ENCODE measurements at regions not wholly inside any gene's neighbourhood (a gene's known extent, or its start where the extent isn't known, plus 50 kb on each side); places are given as distances from the start of the nearest gene placed in this dataset.
"Not testable (repeated sequence)": the region's sequence is repeated elsewhere in the genome, so short reads cannot be mapped to it uniquely, and the experiment has no call there.

DNA sequence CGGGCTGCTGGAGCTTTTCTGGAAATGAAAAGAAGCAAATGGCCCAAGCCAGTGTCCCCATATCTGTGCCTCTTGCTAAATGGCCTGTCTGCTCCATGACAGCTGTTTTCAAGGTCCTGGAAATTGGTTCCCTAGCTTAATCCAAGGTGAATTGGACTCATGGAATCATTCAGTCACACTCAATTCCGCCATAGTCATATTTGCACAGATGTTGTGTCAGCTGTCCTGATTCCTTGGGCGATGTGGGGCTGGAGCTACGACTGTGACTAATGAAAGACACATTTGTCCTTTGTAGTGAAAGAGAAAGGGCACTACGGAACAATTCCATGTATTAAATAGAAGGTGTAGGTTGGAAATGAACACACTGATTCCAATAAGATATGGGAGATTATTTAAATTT is 102.9 kb upstream of the MEGF10 start:
- Histone ChIP-seq H3K27me3 (no peaks in the 10 kb centered on the region), H3K4me1 (no peaks in the 10 kb centered on the region), H3K27ac (no peak overlapping the region), H3K36me3 (no peaks in the 10 kb centered on the region), H3K9me3 (no peaks in the 10 kb centered on the region), H3K4me3 (no peak overlapping the region)
- TF ChIP-seq, protein P1, sequence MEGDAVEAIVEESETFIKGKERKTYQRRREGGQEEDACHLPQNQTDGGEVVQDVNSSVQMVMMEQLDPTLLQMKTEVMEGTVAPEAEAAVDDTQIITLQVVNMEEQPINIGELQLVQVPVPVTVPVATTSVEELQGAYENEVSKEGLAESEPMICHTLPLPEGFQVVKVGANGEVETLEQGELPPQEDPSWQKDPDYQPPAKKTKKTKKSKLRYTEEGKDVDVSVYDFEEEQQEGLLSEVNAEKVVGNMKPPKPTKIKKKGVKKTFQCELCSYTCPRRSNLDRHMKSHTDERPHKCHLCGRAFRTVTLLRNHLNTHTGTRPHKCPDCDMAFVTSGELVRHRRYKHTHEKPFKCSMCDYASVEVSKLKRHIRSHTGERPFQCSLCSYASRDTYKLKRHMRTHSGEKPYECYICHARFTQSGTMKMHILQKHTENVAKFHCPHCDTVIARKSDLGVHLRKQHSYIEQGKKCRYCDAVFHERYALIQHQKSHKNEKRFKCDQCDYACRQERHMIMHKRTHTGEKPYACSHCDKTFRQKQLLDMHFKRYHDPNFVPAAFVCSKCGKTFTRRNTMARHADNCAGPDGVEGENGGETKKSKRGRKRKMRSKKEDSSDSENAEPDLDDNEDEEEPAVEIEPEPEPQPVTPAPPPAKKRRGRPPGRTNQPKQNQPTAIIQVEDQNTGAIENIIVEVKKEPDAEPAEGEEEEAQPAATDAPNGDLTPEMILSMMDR (IDR thresholded peaks at IDR 0.05), result no peak
- intact Hi-C loops (cut with DNase I; ENCODE audit: low total_unique reads), result no loop called here
- DNase-seq, result no peak

DNA sequence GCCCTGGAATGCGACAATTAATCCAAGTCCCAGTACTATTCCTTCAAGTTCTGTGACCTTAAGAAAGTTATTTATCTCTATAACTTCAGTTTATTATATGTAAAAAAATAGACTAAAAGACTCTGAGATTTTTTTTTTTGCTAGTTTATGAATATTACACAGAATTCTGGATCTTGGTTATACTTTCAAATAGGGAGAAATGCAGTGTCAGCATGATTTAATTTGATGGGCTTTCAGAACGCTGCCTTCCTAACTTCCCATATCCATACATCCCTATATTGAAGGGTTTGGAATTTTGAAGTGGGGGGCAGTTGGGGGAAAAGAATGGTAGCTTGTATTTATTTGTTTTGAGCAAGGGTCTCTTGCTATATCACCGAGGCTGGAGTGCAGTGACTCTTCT is 98.4 kb upstream of the MEGF10 start:
- H3K4me3 ChIP-seq, result no peak overlapping the region

DNA sequence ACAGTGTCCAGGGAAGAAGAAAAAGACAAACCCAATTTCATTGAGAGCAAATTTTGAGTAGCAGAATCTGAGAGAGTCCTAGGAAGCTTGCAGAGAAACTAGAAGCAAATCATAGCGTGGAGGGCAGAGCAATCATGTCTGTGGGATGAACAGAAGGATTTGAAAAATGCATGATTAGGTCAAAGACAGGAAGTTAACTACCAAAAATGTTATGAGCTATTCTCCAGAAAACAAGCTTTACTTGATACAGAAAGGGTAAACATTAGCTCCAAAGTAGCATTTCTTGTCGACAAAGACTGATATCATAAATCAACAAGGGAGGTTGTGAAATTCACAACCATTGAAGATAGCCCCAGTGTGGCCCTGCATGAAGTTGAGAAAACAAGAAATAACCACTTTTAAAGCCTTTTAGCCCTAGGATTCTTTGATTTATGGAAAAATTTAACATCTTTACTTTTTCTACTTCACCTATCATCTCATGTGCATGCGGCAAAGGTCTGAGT is 97.7 kb upstream of the MEGF10 start:
- Histone ChIP-seq H3K36me3 (no peaks in the 10 kb centered on the region), H3K4me3 (no peak overlapping the region), H3K27ac (no peak overlapping the region), H3K4me1 (no peaks in the 10 kb centered on the region), H3K9me3 (no peaks in the 10 kb centered on the region), H3K27me3 (no peaks in the 10 kb centered on the region)
- intact Hi-C loops (cut with DNase I; ENCODE audit: low total_unique reads), result no loop called here
- TF ChIP-seq, protein P1 (IDR thresholded peaks at IDR 0.05), result no peak
- DNase-seq, result no peak

More for the DNA sequence above, 98.4 kb upstream of the MEGF10 start:
- Histone ChIP-seq H3K27me3 (no peaks in the 10 kb centered on the region), H3K4me1 (no peaks in the 10 kb centered on the region), H3K9me3 (no peaks in the 10 kb centered on the region), H3K27ac (no peak overlapping the region), H3K36me3 (no peaks in the 10 kb centered on the region)
- TF ChIP-seq, protein P1 (IDR thresholded peaks at IDR 0.05), result no peak
- intact Hi-C loops (cut with DNase I; ENCODE audit: low total_unique reads), result no loop called here
- no peak for DNase-seq

DNA sequence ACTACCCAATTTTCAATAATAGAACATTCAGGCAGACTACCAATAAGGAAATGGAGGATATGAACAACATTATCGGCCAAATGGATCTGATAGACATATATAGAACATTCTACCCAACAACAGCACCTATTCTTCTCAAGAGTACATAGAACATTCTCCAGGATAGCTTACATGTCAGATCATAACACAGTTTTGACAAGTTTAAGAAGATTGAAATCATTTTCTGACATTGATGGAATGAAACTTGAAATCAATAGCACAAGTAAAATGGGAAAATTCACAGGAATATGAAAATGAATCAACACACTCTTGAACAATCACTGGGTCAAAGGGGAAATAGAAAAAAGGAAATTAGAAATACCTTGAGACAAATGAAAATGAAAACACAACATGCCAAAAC is 94.6 kb upstream of the MEGF10 start:
- no peaks in the 10 kb centered on the region for H3K9me3 ChIP-seq
- no peak for DNase-seq
- intact Hi-C loops (cut with DNase I; ENCODE audit: low total_unique reads), result no loop called here
- TF ChIP-seq, protein P1 (IDR thresholded peaks at IDR 0.05), result no peak
- no peaks in the 10 kb centered on the region for H3K27me3 ChIP-seq
- no peak overlapping the region for H3K4me3 ChIP-seq
- no peak overlapping the region for H3K27ac ChIP-seq
- no peaks in the 10 kb centered on the region for H3K4me1 ChIP-seq
- no peaks in the 10 kb centered on the region for H3K36me3 ChIP-seq

DNA sequence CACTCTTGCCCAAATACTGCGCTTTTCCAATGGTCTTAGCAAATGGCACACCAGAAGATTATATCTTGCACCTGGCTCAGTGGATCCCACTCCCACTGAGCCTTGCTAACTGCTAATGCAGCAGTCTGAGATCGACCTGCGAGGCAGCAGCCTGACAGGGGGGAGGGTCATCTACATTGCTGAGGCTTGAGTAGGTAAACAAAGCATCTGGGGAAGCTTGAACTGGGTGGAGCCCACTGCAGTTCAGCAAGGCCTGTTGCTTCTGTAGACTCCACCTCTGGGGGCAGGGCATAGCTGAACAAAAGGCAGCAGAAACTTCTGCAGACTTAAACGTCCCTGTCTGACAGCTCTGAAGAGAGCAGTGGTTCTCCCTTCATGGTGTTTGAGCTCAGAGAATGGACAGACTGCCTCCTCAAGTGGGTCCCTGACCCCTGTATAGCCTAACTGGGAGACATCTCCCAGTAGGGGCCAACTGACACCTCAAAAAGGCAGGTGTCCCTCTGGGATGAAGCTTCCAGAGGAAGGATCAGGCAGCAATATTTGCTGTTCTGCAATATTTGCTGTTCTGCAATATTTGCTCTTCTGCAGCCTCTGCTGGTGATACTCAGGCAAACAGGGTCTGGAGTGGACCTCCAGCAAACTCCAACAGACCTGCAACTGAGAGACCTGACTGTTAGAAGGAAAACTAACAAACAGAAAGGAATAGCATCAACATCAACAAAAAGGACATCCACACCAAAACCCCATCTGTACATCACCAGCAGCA is 93.0 kb upstream of the MEGF10 start:
- intact Hi-C loops (cut with DNase I; ENCODE audit: low total_unique reads); H3K4me3 ChIP-seq; H3K4me1 ChIP-seq; H3K9me3 ChIP-seq; H3K27me3 ChIP-seq; H3K27ac ChIP-seq; DNase-seq; H3K36me3 ChIP-seq: not testable (repeated sequence)

DNA sequence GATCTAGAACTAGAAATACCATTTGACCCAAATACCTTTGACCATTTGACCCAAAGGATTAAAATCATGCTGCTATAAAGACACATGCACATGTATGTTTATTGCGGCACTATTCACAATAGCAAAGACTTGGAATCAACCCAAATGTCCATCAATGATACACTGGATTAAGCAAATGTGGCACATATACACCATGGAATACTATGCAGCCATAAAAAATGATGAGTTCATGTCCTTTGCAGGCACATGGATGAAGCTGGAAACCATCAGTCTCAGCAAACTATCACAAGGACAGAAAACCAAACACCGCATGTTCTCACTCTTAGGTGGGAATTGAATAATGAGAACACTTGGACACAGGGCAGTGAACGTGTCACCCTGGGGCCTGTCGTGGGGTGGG is 87.9 kb upstream of the MEGF10 start:
- H3K27me3 ChIP-seq; intact Hi-C loops (cut with DNase I; ENCODE audit: low total_unique reads); H3K27ac ChIP-seq; H3K9me3 ChIP-seq; H3K4me1 ChIP-seq; DNase-seq; H3K36me3 ChIP-seq; H3K4me3 ChIP-seq: not testable (repeated sequence)
